ENCODE measurements at regions not wholly inside any gene's neighbourhood (a gene's known extent, or its start where the extent isn't known, plus 50 kb on each side); places are given as distances from the start of the nearest gene placed in this dataset.

- TF ChIP-seq CTCF (IDR thresholded peaks at IDR 0.05), result no peak
Observed at GRCh38 chr10:94230134-94230785, 132.5 kb downstream of the NOC3L start.

GRCh38 chr10:94232711-94233383 is 129.9 kb downstream of the NOC3L start:
- Histone ChIP-seq H3K4me1 (ENCODE audit: control insufficient read depth in 1 of 2, insufficient read depth in 1 of 2, low read depth in 1 of 2, low read length in 1 of 2) (no peaks in the 10 kb centered on the region), H3K36me3 (no peaks in the 10 kb centered on the region), H3K27ac (no peak overlapping the region), H3K27me3 (no peaks in the 10 kb centered on the region), H3K9me3 (no peaks in the 10 kb centered on the region), H3K4me3 (ENCODE audit: low read depth in 1 of 2, low read length in 1 of 2) (no peak overlapping the region)
- no peak for TF ChIP-seq CTCF (IDR thresholded peaks at IDR 0.05)

More at GRCh38 chr10:94230134-94230785, 132.5 kb downstream of the NOC3L start:
- Histone ChIP-seq H3K27ac (no peak overlapping the region), H3K36me3 (no peaks in the 10 kb centered on the region), H3K4me1 (ENCODE audit: control insufficient read depth in 1 of 2, insufficient read depth in 1 of 2, low read depth in 1 of 2, low read length in 1 of 2) (no peaks in the 10 kb centered on the region), H3K4me3 (ENCODE audit: low read depth in 1 of 2, low read length in 1 of 2) (no peak overlapping the region), H3K9me3 (no peaks in the 10 kb centered on the region), H3K27me3 (no peaks in the 10 kb centered on the region)

- Histone ChIP-seq H3K4me3 (ENCODE audit: low read depth in 1 of 2, low read length in 1 of 2) (no peak overlapping the region), H3K9me3 (no peaks in the 10 kb centered on the region), H3K4me1 (ENCODE audit: control insufficient read depth in 1 of 2, insufficient read depth in 1 of 2, low read depth in 1 of 2, low read length in 1 of 2) (no peaks in the 10 kb centered on the region), H3K27ac (no peak overlapping the region), H3K27me3 (peaks cover 6% of the 10 kb centered on the region), H3K36me3 (no peaks in the 10 kb centered on the region)
- TF ChIP-seq CTCF (IDR thresholded peaks at IDR 0.05), result no peak
Observed at GRCh38 chr10:94235461-94235860, 127.3 kb downstream of the NOC3L start.

- H3K27me3 ChIP-seq, result peaks cover 6% of the 10 kb centered on the region
- no peaks in the 10 kb centered on the region for H3K9me3 ChIP-seq
- H3K4me1 ChIP-seq (ENCODE audit: control insufficient read depth in 1 of 2, insufficient read depth in 1 of 2, low read depth in 1 of 2, low read length in 1 of 2), result no peaks in the 10 kb centered on the region
- no peak overlapping the region for H3K4me3 ChIP-seq (ENCODE audit: low read depth in 1 of 2, low read length in 1 of 2)
- TF ChIP-seq CTCF (IDR thresholded peaks at IDR 0.05), result no peak
- no peaks in the 10 kb centered on the region for H3K36me3 ChIP-seq
- H3K27ac ChIP-seq, result no peak overlapping the region
Observed at GRCh38 chr10:94238006-94238617, 124.6 kb downstream of the NOC3L start.

GRCh38 chr10:94239696-94240095 is 123.0 kb downstream of the NOC3L start:
- Histone ChIP-seq H3K4me1 (ENCODE audit: control insufficient read depth in 1 of 2, insufficient read depth in 1 of 2, low read depth in 1 of 2, low read length in 1 of 2) (no peaks in the 10 kb centered on the region), H3K27ac (no peak overlapping the region), H3K9me3 (no peaks in the 10 kb centered on the region), H3K36me3 (no peaks in the 10 kb centered on the region), H3K4me3 (ENCODE audit: low read depth in 1 of 2, low read length in 1 of 2) (no peak overlapping the region), H3K27me3 (peaks cover 10% of the 10 kb centered on the region)
- TF ChIP-seq CTCF (IDR thresholded peaks at IDR 0.05), result no peak

All from neutrophil (primary cell).